HG03196 (cell line): ENCODE measurements at regions not wholly inside any gene's neighbourhood (a gene's known extent, or its start where the extent isn't known, plus 50 kb on each side); places are given as distances from the start of the nearest gene placed in this dataset.
"Not testable (repeated sequence)": the region's sequence is repeated elsewhere in the genome, so short reads cannot be mapped to it uniquely, and the experiment has no call there.

Source experiments
- ATAC-seq: cut with Tn5 transposase; IDR thresholded peaks from one replicate; pipeline ENCODE4 v1.9.1; 2021; ENCODE audit not compliant: unreplicated experiment

DNA sequence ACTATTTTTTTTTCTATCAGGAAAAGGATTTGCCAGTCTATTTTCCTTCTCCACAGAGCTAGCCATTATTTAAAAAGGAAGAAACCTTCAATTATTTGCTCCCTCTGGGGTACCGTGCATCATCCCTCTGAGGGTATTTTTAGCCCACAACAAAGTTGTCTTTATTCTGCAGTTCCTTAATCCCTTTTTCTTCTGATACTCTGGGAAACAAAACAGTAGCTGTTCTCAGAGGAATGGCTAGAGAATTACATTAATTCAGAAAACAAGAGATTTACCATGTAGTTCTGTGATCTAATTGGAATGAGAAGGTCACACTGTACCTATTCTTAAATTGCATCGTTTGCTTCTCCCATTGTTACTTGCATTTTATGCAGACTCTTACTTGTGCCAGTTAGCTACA is 1056.7 kb downstream of the STIM2 start:
- ATAC-seq: no peak

DNA sequence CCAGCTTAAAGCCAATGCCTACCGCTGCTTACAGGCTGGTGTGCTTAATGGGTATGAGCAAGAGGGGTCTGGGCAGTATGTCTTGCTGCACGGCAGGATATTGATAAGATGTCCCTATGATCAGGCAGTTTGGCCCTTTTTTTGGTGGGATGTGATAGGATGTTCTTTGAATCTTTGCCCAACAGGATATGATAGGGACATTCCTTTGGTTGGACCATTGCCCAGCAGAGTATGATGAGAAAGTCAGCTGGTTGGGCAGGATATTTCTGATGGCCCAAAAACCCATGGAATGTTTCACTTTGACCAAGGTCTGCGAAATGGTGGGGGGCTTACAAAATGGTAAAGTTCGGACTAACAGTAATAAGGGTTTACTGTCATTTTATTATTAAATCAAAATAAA is 1060.6 kb downstream of the STIM2 start:
- ATAC-seq: no peak

GRCh38 chr4:27928761-27929540 is 1068.3 kb downstream of the STIM2 start:
- ATAC-seq: no peak

DNA sequence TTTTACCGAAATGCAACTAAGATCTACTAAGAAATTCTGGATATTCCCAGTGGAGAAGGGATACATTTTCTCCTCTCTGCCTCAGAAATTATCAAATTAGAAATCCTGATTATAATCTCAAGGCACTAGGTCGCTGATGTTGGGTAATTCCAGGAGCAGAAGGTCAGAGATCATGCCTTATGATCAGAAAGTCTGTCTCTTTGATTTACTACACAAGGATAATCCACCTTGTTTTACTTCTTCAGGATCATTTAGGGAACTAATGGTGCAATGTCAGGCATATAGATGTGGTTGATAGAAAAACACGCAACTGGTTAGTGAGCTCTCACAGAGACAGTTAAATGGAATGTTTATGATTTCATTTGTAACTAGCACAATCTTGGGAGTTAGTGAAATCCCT is 1069.7 kb downstream of the STIM2 start:
- ATAC-seq: no peak

- no peak for ATAC-seq
These were observed 1070.3 kb downstream of the STIM2 start for GRCh38 chr4:27930976-27931375.

DNA sequence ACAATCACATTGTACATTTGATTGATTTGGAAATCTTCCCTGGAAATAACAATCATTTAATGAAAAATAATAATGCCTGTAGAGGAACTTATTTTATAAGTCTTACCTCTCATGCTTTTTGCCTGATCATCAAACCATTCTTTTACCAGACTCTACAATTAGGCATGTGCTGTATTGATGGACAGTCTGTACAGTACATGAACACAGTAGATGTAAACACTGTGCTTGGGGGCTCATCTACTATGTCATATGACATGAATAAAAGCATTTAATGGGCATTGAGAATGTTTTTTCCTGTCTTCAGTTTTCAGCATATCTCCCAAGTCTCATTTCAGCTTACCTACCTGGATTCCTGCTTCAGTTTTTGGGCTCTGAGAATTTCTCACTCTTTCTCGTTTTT is 1070.9 kb downstream of the STIM2 start:
- no peak for ATAC-seq

- ATAC-seq: no peak
These were observed 1074.2 kb downstream of the STIM2 start for GRCh38 chr4:27934871-27935270.

- ATAC-seq: no peak
These were observed 1086.2 kb downstream of the STIM2 start for GRCh38 chr4:27946799-27947198.

GRCh38 chr4:27947302-27947701 is 1086.7 kb downstream of the STIM2 start:
- ATAC-seq: no peak

DNA sequence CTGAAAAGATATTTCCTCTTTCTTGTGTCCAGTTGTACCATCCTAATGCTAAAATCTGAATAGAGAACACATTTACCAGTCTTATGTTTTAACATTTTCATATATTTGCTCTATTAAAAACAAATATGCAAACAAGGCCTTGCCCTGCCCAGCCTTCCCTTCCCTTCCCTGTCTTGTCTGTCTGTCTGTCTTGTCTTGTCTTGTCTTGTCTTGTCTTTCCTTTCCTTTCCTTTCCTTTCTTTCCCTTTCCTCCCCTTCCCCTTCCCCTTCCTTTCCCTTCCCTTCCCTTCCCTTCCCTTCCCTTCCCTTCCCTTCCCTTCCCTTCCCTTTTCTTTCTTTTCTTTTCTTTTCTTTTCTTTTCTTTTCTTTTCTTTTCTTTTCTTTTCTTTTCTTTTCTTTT is 1103.5 kb downstream of the STIM2 start:
- no peak for ATAC-seq

DNA sequence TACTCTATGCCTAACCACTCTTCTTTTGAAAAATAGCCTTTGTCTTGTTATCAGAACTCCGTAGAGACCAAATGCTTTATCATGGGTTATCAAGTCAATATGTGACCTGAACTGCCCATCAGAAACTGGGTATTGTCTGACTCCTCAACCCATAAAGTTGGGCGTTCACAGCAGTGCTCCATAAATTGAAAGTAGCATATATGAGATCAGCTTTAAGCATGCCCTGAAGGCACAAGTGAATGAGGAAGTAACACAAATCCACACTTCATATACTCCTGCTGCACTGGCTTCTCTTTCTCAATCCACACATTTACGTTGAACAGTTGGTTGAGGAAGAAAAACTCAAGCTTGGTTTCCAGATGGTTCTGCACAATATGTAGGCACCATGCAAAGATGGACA is 1106.0 kb downstream of the STIM2 start:
- no peak for ATAC-seq

- no peak for ATAC-seq
These were observed 1112.4 kb downstream of the STIM2 start for GRCh38 chr4:27973056-27973455.

DNA sequence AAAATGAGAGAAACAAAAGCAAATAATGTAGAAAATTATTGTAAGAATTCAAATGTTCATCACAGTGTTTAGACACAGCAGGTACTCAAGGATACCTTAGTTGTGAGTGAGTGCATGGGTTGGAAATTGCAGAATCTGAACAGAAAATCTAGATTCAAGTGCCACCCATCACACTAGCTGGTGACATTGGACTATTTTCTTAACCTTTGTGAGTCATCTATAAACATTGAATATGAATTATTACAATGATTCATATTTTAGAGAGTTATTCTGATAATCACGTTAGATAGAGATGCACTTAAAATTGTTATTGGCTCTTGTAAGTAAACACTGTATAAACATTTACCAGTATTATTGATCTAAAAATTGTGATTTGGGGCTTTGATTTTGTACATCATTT is 1113.1 kb downstream of the STIM2 start:
- ATAC-seq: no peak

GRCh38 chr4:27974339-27974738 is 1113.7 kb downstream of the STIM2 start:
- ATAC-seq: no peak

- ATAC-seq: not testable (repeated sequence)
These were observed 1114.2 kb downstream of the STIM2 start for GRCh38 chr4:27974881-27975280.

DNA sequence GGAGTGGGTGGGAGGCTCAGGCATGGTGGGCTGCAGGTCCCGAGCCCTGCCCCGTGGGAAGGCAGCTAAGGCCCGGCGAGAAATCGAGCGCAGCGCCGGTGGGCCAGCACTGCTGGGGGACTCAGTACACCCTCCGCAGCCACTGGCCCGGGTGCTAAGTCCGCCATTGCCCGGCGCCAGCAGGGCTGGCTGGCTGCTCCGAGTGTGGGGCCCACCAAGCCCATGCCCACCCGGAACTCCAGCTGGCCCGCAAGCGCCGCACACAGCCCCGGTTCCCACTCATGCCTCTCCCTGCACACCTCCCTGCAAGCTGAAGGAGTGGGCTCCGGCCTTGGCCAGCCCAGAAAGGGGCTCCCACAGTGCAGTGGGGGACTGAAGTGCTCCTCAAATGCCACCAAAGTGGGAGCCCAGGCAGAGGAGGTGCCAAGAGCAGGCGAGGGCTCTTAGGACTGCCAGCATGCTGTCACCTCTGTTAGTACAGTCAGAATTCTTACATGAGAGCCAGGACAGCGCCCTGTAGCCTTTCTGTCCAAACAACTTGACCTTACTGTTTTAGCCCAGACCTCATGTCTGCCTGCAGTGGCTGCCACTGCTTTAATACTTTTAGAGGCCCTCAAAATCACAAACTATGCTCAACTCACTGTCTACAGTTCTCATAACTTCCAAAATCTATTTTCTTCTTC is 1117.9 kb downstream of the STIM2 start:
- not testable (repeated sequence) for ATAC-seq

DNA sequence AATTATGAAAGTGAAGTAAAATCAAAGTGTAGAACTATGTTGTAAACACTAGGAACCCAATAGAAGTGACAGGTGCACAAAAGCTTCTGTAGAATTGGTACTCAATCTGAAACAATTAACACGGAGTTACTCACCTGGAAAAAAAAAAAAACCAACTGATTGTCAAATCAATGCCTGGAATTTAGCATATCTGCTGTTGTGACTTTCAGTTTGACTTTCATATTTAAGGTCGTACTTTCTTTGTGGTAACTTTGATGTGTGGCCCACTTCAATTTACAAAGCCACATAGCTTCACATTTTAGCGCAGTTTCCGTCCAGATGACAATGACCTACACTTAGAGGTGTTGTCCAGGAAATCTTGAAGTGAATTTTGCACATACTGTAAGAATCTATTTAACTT is 1124.9 kb downstream of the STIM2 start:
- ATAC-seq: no peak

DNA sequence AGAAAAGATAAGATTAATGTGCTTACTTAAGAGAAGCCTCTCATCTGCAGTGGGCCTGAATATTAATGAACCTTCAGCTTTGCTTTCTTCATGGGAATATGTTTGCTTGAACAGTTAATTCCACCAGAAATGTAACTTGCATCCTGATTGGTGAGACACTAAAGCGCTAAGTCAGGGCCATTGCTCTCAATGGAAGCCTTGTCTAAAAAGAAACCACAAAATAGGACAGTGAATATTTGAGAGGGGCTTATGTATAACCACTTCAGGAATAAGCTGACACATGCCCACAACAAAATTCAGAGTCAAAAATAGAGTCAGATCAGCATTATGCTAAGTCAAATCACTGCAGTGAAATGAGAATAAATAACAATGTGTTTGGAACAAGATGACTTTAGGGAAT is 1125.8 kb downstream of the STIM2 start:
- ATAC-seq: no peak

GRCh38 chr4:28001698-28002097 is 1141.1 kb downstream of the STIM2 start:
- no peak for ATAC-seq

DNA sequence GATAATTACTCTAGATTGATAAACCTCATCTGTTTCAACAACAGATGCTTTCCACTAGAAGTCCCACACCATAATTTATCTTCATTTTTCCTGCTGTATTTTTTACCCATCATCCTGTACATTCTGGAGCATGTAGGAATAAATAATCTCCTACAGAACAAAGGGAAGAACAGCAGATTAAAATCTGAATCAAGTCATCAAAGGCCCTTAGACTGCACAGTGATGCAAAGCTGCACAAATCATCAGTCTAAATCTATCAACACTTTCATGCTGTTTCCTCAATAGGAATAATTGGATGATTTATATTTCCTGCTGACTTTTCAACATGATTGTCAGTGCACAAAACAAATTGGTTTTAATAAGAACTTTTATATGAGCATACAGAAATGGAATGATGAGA is 1143.9 kb downstream of the STIM2 start:
- no peak for ATAC-seq

- ATAC-seq: no peak
These were observed 1145.4 kb downstream of the STIM2 start for GRCh38 chr4:28006021-28006420.

GRCh38 chr4:28007693-28008092 is 1147.1 kb downstream of the STIM2 start:
- ATAC-seq: no peak

- ATAC-seq: no peak
These were observed 1148.9 kb downstream of the STIM2 start for GRCh38 chr4:28009541-28009940.
